ENCODE measurements at regions not wholly inside any gene's neighbourhood (a gene's known extent, or its start where the extent isn't known, plus 50 kb on each side); places are given as distances from the start of the nearest gene placed in this dataset.

- no peak for DNase-seq
These were observed 98.6 kb downstream of the FHDC1 start for GRCh38 chr4:153034681-153035080.

GRCh38 chr4:153036931-153037482, 100.9 kb downstream of the FHDC1 start:
- DNase-seq, result peak; percentile 34

- no peak for DNase-seq
These were observed 102.6 kb downstream of the FHDC1 start for GRCh38 chr4:153038623-153039311.

GRCh38 chr4:153039542-153040185, 103.5 kb downstream of the FHDC1 start:
- DNase-seq, result no peak

- no peak for DNase-seq
These were observed 104.6 kb downstream of the FHDC1 start for GRCh38 chr4:153040677-153041076.

- no peak for DNase-seq
These were observed 107.9 kb downstream of the FHDC1 start for GRCh38 chr4:153044036-153044435.

- peak; percentile 7 for DNase-seq
These were observed 109.2 kb downstream of the FHDC1 start for GRCh38 chr4:153045111-153045982.

GRCh38 chr4:153058671-153059060, 122.5 kb downstream of the FHDC1 start:
- DNase-seq, result no peak

GRCh38 chr4:153060196-153060595, 124.1 kb downstream of the FHDC1 start:
- DNase-seq, result no peak

- no peak for DNase-seq
These were observed 125.8 kb downstream of the FHDC1 start for GRCh38 chr4:153061971-153062370.

- no peak for DNase-seq
These were observed 126.6 kb downstream of the FHDC1 start for GRCh38 chr4:153062652-153063168.

- DNase-seq, result no peak
These were observed 127.4 kb downstream of the FHDC1 start for GRCh38 chr4:153063490-153063889.

GRCh38 chr4:153064571-153064970, 128.4 kb downstream of the FHDC1 start:
- DNase-seq, result no peak

- DNase-seq, result no peak
These were observed 129.2 kb downstream of the FHDC1 start for GRCh38 chr4:153065276-153065675.

- DNase-seq, result peak; percentile 51
These were observed 131.3 kb downstream of the FHDC1 start for GRCh38 chr4:153067376-153067775.

GRCh38 chr4:153068751-153069150, 132.6 kb downstream of the FHDC1 start:
- no peak for DNase-seq

GRCh38 chr4:153071958-153072598, 132.2 kb upstream of the TRIM2 start:
- DNase-seq, result no peak

- no peak for DNase-seq
These were observed 131.6 kb upstream of the TRIM2 start for GRCh38 chr4:153072661-153073060.

- DNase-seq, result no peak
These were observed 129.8 kb upstream of the TRIM2 start for GRCh38 chr4:153074486-153074885.

GRCh38 chr4:153074936-153075630, 129.2 kb upstream of the TRIM2 start:
- DNase-seq, result no peak

GRCh38 chr4:153075836-153076518, 128.3 kb upstream of the TRIM2 start:
- no peak for DNase-seq

Measured in fibroblast of skin of scalp (primary cell).